HG03460 (cell line): ENCODE measurements at regions not wholly inside any gene's neighbourhood (a gene's known extent, or its start where the extent isn't known, plus 50 kb on each side); places are given as distances from the start of the nearest gene placed in this dataset.
"Not testable (repeated sequence)": the region's sequence is repeated elsewhere in the genome, so short reads cannot be mapped to it uniquely, and the experiment has no call there.

ENCODE experiments used
- ATAC-seq: cut with Tn5 transposase; IDR thresholded peaks from one replicate; pipeline ENCODE4 v1.9.1; 2021; ENCODE audit not compliant: unreplicated experiment

DNA sequence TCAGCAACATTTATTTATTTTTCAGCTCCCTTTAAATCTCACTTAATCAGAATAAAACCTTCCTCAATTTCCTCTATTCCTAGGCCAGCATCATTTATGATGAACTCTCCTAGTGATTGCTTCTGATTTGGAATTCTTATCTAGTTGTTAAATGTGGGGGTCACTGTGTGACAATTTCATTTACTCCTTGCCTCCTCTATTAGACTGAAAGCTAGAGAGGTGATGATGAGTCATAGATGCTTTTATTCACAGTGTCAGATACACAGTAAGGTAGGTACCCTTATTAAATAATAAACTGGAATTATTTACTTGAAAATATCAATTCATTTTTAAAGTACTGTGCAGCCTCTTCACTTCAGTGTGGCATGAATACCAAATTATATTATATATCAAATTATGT is 960.6 kb downstream of the MAT2B start:
- no peak for ATAC-seq

DNA sequence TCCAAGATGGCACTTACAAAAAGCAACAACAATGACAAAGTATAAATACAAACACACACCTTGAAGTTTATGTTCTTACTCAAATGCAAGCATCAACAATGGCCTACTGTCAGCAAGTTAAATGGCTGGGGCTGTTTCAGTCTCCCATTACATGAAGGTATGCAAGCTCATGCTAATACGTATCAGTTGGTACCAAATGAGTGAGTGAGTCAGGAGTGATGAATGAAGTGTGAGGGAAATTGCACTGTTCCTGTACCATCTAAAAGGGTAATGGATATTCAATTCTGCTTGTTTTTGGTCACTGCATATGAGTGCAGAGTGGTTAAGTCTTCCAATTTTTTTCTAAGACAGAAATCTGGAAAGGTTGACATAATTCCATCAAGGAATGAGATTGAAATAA is 964.9 kb downstream of the MAT2B start:
- no peak for ATAC-seq

DNA sequence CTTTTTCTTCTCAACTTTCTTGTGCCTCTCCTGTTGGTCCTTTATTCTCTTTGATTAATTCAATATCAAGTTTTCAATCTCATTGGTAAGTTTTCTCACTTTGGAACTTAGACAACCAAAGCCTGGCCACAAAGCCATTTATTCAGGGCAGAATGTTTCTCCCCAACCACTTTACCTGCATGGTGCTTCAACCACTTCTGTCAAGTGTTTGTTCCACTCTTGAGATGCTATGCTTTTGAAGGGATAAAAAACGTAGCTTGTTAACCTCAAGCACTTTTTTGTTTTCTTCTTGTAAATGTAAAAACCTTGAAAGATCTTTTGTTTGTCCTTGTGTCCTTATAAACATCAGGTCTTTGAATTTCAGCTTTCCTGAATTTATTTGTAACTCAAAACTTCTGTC is 966.7 kb downstream of the MAT2B start:
- no peak for ATAC-seq

DNA sequence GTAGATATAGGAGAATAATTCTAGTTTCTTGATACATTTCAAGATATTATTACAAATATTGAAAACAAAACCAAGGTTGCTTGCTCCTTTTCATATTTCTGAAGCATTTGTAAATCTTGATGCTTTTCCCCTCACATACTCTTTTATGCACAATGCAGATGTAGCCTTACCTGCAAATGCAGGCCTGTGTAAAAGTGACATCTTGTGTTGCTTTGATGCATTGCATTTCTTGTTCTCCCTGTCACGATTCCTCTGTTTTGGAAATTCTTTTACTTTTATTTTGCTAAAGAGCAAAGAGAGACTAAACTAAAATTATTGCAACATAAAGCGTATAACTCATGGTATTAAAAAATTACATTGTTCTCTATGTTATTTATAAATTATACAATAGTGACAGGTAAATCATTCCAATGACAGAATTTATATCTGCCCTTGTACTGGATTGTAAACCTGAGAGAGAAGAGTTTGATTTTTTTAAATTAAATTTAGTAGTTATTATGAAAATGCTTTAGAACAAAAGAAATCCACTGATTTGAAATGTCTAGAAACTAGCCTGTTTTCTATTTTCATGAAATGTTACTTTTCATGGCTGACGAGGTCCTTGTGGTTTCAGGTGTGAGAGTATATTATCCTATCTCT is 970.0 kb downstream of the MAT2B start:
- ATAC-seq, result no peak

DNA sequence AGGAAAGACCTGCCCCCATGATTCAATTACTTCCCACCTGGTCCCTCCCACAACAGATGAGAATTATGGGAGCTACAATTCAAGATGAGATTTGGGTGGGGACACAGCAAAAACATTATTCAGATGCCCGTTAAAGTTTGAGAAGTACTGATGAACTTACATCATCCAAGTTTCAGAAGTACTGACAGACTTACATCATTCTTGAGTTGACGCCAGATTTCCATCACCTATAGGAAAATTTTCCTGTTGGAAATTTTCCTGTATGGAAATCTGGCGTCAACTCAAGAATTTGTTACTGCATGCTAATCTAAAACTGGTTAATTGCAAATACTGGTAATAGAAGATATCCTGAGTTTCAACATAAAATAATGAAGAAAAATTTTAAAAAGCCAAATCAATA is 975.9 kb downstream of the MAT2B start:
- ATAC-seq, result no peak

DNA sequence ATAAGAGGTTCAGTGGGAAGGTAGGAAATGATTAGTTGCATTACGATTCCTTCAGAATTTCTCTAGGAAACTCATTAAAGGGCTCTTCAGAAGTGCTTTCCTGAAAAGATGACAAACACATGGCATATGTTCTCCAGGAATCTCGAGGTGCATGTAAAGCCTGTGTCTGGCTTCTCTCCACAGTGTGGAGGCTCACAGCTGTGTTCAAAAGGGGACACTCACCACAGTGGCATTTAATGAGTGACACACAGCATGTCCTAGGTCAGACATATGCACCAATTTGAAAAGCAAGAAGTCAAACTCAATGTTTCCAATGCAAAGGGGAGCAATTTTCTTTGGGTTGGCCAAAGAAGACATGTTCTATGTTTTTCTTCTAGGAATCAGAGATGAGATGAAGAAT is 976.9 kb downstream of the MAT2B start:
- ATAC-seq, result no peak

DNA sequence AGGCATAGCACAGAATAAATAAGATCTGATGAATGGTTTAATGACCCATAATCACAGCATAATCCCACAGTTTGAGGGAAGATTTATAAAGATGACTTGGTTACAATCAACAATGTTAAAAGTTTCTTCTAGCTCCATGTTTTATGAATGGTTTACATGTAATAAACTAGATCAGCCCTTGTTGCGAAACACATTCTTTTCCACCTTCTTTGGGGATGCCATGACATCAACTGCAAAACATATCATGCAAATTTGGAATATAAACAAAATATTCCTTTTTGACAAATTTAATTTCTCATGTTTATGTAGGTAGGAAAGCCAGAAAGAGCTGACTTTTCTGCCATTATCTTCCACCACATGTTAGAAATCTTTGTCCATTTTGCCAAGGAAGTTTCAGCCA is 979.5 kb downstream of the MAT2B start:
- no peak for ATAC-seq

DNA sequence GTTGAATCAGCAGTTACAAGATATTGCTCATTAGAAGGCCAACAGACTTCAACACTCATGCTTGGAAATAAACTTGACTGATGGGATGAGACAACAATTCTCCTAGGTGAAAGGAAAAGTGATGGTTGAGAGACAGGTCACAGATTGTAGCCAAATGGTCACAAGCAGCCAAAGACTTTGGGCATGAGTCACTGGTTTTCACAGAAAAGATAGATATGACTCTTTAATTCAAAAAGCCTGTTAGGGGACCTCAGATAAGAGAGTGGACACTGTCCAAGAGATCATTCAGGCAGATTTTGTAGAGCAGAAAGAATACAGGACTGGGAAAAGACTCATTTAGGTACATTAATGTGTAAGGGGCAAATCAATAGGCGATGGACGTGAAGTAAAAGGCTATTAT is 982.5 kb downstream of the MAT2B start:
- no peak for ATAC-seq

DNA sequence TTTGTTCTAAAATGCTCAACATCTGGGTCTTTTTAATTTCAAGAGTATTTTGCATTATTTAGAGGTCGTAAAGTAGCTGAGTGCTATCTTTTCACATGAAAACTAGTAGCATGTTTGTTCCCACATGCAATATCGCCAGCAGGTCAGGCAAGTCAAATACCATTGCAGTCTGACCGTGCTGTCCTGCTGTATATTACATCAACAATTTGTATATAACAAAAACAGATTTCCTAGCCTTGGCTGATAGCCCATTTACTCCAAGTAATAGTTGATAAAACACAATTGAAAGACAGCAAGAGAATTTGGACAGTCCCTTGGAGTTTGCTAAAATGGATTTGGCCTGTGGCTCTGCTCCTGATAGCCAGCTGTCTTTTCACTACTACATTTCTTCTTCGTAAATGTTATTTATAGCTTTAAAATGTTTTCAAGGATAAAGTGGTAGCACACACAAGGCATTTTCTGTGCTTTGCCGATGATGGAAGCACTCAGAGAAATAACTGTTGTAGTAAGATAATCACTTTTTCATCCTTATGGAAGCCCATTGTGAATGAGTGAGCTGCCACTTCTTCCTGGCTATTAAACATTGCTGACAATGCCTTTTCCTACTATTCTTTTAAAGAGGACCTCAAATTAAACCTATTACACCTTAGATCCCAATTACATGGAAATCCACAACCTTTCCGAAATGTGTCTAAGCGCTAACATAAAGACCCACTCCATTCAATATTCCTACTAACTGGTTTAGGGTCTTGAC is 992.1 kb downstream of the MAT2B start:
- no peak for ATAC-seq

DNA sequence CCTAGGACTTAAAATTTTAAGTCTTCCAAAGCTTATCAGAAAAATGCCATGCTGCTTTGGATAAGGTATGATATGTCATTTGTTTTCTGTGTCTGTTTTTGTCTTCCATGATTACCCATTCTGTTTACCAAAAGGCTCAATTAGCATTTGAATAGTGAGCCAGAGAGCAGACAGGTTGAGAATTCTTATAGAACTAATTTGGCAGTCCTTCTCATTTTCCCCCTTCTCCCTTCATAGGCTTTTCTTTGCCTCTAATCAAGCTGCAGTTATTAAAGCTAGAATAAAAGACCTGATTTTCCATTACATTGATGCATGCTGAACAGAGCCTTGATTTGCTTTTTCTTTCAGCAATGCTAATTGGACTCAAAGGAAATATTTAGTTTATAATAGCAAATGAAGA is 993.0 kb downstream of the MAT2B start:
- ATAC-seq, result no peak

DNA sequence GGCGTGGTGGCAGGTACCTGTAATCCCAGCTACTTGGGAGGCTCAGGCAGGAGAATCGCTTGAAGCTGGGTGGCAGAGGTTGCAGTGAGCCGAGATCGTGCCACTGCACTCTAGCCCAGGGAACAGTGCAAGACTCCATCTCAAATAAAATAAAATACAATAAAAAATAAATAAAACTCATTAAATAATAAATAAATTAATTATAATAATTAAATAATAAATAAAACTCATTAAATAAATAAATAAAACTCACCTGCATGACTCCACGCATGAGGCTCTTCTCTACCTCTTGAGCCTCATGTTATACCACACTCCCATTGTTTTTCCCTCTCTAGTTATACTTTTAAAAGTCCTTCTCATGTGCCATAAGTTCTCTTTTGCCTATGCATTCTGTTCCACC is 995.4 kb downstream of the MAT2B start:
- no peak for ATAC-seq

DNA sequence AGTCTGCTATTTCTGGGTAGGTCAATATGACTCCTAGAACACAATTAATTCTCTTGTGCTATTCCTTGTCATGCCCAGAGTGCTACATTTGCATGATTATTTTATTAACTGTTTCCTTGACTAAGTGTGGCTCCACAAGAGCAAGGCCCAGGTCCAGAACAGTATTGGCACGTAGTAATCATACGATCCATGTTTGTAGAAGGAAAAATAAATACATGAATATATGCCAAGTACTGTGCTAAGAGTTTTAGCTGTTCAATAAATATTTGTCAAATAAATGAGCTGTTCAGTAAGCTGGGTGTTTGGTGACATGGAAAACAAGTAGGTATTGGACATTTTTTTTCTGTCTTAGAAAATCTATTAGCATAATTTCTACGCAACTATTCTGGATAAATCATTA is 995.9 kb downstream of the MAT2B start:
- no peak for ATAC-seq

DNA sequence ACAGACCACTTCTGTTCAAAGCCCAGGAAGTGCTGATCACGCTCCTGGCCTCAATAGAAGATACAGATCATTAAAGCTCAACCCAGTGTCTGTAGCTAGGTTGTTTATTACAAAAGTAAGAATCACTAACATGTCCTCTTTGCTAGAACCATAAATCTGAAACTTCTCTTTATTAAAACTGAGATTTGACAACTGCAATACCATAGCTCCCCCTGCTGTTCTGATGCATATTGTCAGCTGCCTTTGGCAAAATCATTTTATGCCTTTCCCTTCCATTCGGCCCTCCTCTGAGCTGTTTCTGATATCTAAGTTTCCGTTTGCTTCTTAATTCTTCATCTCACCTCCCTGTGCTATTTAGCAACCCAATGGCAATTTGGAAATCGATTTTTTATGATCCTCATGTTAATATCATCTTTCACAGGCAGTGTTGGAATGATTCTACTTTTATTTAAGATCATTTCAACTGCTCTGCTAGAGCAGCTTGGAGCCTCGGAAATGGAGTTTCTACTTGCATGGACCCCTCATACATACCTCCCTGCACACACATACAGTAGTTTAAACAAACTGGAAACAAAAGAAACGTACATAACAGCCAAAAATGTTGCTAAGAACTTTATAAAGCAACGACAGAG is 998.8 kb downstream of the MAT2B start:
- no peak for ATAC-seq

DNA sequence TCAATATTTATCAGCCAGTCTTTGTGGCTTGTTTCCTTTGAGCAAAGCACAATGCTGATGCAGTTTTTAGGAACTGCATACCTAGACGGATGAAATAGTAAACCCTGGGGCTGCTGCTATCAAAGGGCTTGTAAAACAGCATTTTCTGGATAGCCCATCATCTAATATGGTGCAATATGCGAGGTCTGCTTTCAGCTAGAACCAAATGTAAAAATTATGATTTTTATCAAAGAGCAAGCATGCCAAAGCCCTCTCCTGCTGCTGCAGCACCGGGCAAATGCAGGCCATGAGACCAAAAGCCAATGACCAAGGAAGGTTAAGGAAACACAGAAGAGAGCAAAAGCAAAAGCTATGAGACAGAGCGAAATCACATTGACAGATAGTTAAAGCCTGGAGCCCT is 1000.4 kb downstream of the MAT2B start:
- ATAC-seq, result no peak

DNA sequence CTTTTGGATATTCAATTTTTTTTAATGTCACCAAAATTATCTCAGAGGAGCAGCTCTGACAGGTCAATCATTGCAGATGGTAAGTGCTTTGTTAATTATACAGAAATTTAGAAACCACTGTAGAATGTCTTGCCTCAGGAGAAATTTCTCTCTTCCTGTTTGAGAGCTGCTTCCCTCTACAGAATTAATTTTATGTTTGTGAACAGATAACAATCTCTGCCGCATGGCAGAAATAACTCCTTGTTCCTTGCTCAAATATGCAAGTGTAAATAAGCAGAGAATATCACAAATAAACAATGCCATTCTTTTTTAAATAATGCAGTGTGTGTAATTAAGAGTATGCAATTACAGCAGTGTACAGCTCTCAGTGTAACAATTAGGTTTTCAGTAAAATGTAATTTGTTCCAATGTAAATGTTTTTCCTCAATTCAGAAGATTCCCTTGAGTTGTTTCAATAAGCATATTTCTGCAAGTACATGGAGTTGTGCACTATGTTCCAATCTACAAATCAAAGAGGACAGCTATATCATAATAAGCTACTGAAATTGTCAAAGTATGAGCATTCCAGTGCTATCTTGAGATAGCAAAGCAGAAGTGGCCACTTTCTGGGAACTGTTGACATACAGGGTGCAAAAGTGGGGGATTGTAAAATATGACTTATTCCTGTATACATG is 1012.8 kb downstream of the MAT2B start:
- no peak for ATAC-seq

DNA sequence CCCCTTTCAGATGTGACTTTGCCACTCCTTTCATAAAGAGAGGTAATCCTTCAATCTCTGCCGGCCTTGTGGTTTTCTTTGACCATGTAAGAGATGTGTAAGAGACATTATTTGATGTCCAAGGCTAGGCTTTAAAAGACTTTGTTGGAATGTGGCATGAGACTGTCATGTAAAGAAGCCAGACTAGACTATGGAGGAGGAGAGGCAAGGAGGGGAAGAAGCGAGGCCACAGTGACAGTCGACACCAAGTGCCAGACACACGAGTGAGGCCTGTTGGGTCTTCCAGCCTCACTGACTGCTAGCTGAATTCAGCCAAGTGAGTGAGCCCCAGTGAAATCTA is 1013.3 kb downstream of the MAT2B start:
- ATAC-seq, result no peak

DNA sequence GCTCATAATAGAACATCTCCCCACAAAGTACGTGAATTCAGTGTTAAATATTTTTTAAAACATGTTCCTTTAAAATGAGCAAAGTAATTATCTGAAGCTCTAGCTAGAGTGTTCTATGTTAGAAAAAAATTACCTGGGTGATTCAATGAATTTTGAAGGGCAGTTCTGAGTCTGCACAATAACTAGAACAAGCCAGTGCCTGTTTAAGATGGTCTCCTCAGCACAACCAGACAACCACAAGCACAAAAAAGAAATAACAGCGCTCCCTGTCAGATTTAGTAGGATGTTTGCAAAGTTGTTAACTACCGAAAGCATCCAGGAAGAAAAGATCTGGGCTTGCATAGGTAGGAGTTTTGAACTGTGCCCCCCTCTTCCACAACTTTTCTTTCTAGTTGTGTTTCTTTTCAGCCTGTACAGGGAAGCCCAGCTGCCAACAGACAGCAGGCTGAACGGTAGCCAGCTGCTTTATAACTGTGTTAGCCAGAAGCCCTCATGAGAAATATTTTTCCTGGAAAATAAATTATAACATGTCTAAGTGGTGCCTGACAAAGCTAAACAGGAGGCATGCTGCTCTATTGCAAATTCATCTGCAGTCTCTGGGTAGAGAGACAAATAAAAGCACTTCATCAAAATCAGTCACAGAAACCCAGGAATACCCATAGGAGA is 1026.9 kb downstream of the MAT2B start:
- no peak for ATAC-seq

DNA sequence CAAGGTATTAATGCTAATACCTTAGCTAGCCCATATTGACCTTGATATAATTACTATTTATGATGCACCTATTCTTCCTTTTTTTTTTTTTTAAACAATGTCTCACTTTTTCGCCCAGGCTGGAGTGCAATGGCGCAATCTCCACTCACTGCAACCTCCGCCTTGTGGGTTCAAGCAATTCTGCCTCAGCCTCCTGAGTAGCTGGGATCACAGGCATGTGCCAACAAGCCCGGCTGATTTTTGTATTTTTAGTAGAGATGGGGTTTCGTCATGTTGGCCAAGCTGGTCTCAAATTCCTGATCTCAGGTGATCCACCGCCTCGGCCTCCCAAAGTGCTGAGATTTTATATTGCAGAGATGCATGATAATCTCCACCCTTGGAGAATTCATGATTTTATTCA is 1028.0 kb downstream of the MAT2B start:
- not testable (repeated sequence) for ATAC-seq

DNA sequence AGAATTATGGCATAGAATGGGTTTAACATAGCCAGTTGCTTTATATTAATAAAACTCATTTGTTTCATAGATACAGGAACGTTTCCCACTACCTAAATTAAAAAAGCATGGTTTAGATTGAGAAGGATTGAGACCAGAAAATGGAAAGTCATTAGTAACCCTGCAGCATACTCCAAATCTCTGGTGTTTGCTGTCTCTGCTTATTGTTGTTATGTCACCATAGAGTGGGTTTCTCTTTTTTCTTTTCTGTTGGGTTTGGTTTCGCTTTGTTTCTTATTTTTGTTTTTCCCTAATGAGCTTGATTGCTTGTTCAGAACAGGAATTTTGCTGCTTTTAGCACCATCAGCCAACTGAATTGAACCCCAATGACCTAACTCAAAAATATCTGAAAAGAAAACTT is 1034.8 kb downstream of the MAT2B start:
- ATAC-seq, result no peak

DNA sequence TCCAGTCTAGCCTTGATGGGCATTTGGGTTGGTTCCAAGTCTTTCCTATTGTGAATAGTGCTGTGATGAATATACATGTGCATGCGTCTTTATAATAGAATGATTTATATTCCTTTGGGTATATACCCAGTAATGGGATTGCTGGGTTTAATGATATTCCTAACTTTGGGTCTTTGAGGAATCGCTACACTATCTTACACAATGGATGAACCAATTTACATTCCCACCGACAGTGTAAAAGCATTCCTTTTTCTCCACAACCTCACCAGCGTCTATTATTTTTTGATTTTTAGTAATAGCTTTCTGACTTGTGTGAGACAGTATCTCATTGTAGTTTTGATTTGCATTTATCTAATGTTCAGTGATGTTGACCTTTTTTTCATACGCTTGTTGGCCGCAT is 1040.1 kb downstream of the MAT2B start:
- ATAC-seq, result no peak

DNA sequence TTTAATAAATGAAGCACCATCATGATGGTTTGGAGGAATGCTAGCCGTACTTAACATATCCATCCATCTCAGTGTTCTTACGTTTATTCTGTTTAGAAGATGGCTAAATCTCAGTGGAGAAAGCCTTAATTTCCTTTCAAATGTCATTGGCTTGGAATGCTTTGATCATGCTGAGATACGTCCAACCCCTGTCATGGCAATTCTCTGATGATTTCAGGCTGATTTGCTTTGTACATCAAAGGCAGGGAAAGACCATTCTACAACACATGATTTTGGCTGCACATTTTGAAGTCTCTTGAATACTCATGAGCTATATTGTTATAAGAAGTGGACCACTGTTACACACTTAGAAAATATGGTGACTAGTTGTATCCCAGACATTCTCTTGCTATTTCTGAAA is 1048.4 kb downstream of the MAT2B start:
- no peak for ATAC-seq

DNA sequence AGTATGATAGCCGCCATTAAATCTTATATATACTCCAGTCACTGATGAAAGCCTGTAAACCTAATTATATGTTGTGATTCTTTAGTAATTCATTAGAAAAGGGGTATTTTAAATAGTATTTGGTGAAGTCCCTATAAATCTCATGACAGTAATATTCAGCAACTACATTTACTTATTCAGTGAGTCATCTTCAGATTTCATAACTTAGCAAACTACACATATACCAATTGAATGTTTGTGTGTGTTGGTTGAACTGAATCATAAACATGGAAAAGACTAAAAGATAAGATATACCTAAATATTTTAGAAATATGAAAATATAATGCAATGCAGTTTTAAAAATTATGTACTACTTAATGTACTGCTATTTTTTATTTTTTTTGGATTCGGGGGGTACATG is 1050.4 kb downstream of the MAT2B start:
- ATAC-seq, result no peak
